Neutrophil (primary cell): ENCODE measurements at regions not wholly inside any gene's neighbourhood (a gene's known extent, or its start where the extent isn't known, plus 50 kb on each side); places are given as distances from the start of the nearest gene placed in this dataset.

ENCODE experiments used
- H3K27ac ChIP-seq: fragments of 200-600 bp; sonication (generic); 2 replicates; pipeline ENCODE4 v1.5.1; 2016; ENCODE audit warnings: mild to moderate bottlenecking, moderate library complexity
- H3K27me3 ChIP-seq: fragments of 200-600 bp; sonication (generic); 2 replicates; pipeline ENCODE4 v1.6.0; 2016; ENCODE audit warnings: mild to moderate bottlenecking
- H3K36me3 ChIP-seq: fragments of 200-600 bp; sonication (generic); 2 replicates; pipeline ENCODE4 v1.5.1; 2017
- H3K4me1 ChIP-seq, 2 experiments: fragments of 200-600 bp in 1 of 2; sonication (generic) in 1 of 2; 1 replicate in 1 of 2; 2 replicates in 1 of 2; pipeline versions ENCODE4 v1.5.1 to v1.6.1; 2013 to 2016; ENCODE audit warnings: low read depth in 1 of 2, low read length in 1 of 2, mild to moderate bottlenecking in 1 of 2, moderate library complexity in 1 of 2; ENCODE audit not compliant: control insufficient read depth in 1 of 2, insufficient read depth in 1 of 2
- H3K4me3 ChIP-seq, 2 experiments: fragments of 200-600 bp in 1 of 2; sonication (generic) in 1 of 2; 1 replicate in 1 of 2; 2 replicates in 1 of 2; pipeline ENCODE4 v1.5.1; 2013 to 2016; ENCODE audit warnings: low read depth in 1 of 2, low read length in 1 of 2, mild to moderate bottlenecking in 1 of 2, moderate library complexity in 1 of 2
- H3K9me3 ChIP-seq: fragments of 200-600 bp; sonication (generic); 2 replicates; pipeline ENCODE4 v1.5.1; 2016
- CTCF ChIP-seq: fragments of 200-600 bp; sonication (generic); IDR thresholded peaks from 2 replicates; pipeline ENCODE4 v1.5.1; 2016; ENCODE audit warnings: antibody characterized with exemption

GRCh38 chr12:126895951-126896913 is 1370.7 kb upstream of the TMEM132C start:
- no peak for TF ChIP-seq CTCF
- H3K27me3 ChIP-seq: no peaks in the 10 kb centered on the region
- H3K9me3 ChIP-seq: no peaks in the 10 kb centered on the region
- H3K4me1 ChIP-seq: no peaks in the 10 kb centered on the region
- no peak overlapping the region for H3K4me3 ChIP-seq
- H3K27ac ChIP-seq: no peak overlapping the region
- H3K36me3 ChIP-seq: no peaks in the 10 kb centered on the region

- Histone ChIP-seq H3K36me3 (no peaks in the 10 kb centered on the region), H3K4me1 (no peaks in the 10 kb centered on the region), H3K27me3 (no peaks in the 10 kb centered on the region), H3K4me3 (no peak overlapping the region), H3K9me3 (no peaks in the 10 kb centered on the region), H3K27ac (no peak overlapping the region)
- TF ChIP-seq CTCF: no peak
Observed at GRCh38 chr12:126897102-126897501, 1369.9 kb upstream of the TMEM132C start.

GRCh38 chr12:126897778-126898177 is 1369.2 kb upstream of the TMEM132C start:
- no peaks in the 10 kb centered on the region for H3K36me3 ChIP-seq

GRCh38 chr12:126898562-126898961 is 1368.4 kb upstream of the TMEM132C start:
- Histone ChIP-seq H3K36me3 (no peaks in the 10 kb centered on the region), H3K4me1 (no peaks in the 10 kb centered on the region), H3K4me3 (no peak overlapping the region), H3K27me3 (no peaks in the 10 kb centered on the region), H3K27ac (no peak overlapping the region), H3K9me3 (no peaks in the 10 kb centered on the region)
- no peak for TF ChIP-seq CTCF

More at GRCh38 chr12:126897778-126898177, 1369.2 kb upstream of the TMEM132C start:
- no peaks in the 10 kb centered on the region for H3K9me3 ChIP-seq
- no peaks in the 10 kb centered on the region for H3K27me3 ChIP-seq
- H3K27ac ChIP-seq: no peak overlapping the region
- no peak overlapping the region for H3K4me3 ChIP-seq
- TF ChIP-seq CTCF: no peak
- H3K4me1 ChIP-seq: no peaks in the 10 kb centered on the region

- Histone ChIP-seq H3K4me1 (no peaks in the 10 kb centered on the region), H3K36me3 (no peaks in the 10 kb centered on the region), H3K27ac (no peak overlapping the region), H3K4me3 (no peak overlapping the region), H3K27me3 (no peaks in the 10 kb centered on the region), H3K9me3 (no peaks in the 10 kb centered on the region)
- no peak for TF ChIP-seq CTCF
Observed at GRCh38 chr12:126899926-126900792, 1366.8 kb upstream of the TMEM132C start.
